LNCAP (cell line): ENCODE measurements at regions not wholly inside any gene's neighbourhood (a gene's known extent, or its start where the extent isn't known, plus 50 kb on each side); places are given as distances from the start of the nearest gene placed in this dataset.

Experiments used
- CTCF ChIP-seq: fragments of 450-650 bp; IDR thresholded peaks from 2 replicates; pipeline ENCODE4 v1.5.1; 2017; ENCODE audit warnings: mild to moderate bottlenecking

- TF ChIP-seq CTCF = no peak
Measured at GRCh38 chr5:13553896-13554295, 390.6 kb downstream of the DNAH5 start.

GRCh38 chr5:13552361-13552760, 392.1 kb downstream of the DNAH5 start:
- TF ChIP-seq CTCF = no peak

DNA sequence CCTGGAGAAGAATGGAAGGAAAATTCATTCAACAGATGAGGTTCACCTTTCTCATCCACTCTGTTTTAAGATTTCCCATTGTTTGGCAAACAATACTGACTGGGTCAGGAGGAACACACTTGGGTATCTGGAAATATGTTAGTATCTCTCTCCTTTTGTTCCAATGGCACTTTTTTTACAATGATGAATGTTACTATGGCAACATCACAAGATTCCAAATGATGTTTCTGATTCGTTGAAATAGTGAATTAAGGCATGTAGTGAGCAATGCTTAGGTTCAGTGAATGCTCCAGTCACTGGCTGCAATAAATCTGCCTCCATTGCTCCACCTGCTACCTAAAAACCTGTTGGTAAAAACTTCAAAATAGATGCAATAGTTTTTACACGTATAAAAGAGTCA, 392.8 kb downstream of the DNAH5 start:
- TF ChIP-seq CTCF = no peak

DNA sequence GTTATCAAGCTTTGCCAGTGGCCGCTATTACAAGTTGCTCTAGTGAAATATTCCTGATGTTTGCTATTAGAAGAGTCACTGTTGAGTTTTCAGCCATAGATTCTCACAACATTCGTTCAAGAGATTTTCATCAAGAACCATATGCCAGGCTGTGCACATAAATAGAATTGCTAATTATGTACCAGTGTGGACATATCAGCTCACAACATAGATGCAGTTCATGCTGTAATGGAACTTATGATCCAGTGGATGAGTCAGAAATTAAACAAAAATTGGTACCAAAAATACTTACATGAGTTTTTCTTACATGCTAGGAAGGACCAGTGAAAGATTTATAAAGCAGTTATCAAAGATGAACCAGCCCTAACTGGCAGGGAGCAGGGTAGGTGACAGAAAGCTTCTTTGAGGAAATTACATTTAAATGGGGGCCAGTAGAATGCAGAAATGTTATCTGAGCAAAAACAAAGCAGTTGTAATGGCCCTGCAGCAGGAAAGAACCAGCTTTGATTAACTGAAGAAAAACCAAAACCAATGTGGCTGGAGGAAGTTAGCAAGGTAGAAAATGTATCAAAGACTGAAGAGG, 404.2 kb downstream of the DNAH5 start:
- TF ChIP-seq CTCF = no peak

GRCh38 chr5:13536933-13537332, 407.6 kb downstream of the DNAH5 start:
- no peak for TF ChIP-seq CTCF

GRCh38 chr5:13533833-13534232, 410.7 kb downstream of the DNAH5 start:
- TF ChIP-seq CTCF = no peak

GRCh38 chr5:13529300-13529699, 415.2 kb downstream of the DNAH5 start:
- no peak for TF ChIP-seq CTCF

- no peak for TF ChIP-seq CTCF
Measured at GRCh38 chr5:13524936-13525335, 419.6 kb downstream of the DNAH5 start.
